HG02798 (cell line): ENCODE measurements at regions not wholly inside any gene's neighbourhood (a gene's known extent, or its start where the extent isn't known, plus 50 kb on each side); places are given as distances from the start of the nearest gene placed in this dataset.
"Not testable (repeated sequence)": the region's sequence is repeated elsewhere in the genome, so short reads cannot be mapped to it uniquely, and the experiment has no call there.

Source experiments
- ATAC-seq: cut with Tn5 transposase; IDR thresholded peaks from one replicate; pipeline ENCODE4 v1.9.1; 2021; ENCODE audit warnings: mild to moderate bottlenecking; ENCODE audit not compliant: unreplicated experiment, poor library complexity

DNA sequence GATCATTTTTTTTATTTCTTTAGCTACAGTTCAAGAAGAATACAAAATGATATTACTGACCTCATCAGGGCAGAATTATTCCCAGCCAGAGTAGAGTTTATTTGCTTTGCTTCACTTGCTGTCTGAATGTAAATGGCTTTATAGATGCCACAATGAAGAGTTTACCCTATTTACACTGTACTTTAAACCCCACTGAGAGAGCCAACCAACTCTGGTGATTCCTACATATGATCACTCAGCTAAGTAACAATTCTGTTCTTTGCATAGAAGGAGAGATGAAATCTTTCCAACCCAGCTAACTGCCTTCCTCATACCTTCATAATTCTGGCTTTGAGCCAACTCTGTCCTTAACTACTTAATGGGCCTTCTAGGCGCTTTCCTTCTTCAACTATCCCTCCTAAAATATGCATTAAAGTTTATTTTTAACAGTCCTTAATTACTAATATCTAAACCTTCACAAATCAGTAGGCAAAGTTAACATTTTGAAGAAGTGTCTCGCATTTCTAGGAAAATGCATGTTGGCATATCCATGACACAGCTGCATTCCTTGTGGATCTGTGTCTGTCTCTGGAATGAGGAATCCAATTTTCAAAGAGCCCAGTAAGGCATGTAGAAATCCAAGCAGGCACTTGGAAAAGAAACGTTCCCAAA, 284.8 kb upstream of the GRAMD2B start:
- ATAC-seq = no peak

DNA sequence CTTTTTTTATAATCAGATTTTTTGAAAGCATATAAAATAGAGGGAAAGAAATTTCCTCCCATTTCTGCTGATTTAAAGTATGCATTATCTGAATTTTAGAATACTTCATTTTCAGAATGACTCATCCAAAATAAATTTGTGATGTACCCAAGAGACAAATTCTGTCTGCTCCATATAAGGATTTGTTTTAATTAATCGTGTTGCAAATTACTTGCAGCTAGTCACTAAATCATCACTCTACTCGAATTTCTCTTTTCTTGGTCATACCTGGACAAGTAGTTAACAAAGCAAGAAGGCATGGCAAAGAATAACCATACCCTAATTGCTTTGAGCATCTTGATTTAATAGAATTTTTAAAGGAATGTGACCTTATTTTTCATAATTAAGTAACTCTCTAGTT, 284.1 kb upstream of the GRAMD2B start:
- ATAC-seq = no peak

DNA sequence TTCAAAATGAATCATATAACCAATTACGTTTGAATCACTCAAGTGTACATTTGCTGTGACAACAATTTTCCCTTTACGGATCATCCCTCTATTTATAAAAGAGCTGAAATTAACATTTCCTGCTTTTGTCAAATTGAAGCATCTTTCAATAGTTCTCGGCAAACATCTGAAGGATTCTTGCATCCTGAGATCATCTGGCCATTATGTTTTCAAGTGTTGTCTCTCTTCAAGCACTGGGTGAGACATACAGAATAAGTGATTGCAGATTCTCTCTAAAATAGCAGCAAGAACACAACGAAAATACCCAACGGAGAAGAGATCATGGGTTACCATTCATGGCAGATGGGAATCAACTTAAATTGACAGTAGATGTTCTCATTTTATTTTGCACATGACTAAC, 283.4 kb upstream of the GRAMD2B start:
- ATAC-seq = no peak

DNA sequence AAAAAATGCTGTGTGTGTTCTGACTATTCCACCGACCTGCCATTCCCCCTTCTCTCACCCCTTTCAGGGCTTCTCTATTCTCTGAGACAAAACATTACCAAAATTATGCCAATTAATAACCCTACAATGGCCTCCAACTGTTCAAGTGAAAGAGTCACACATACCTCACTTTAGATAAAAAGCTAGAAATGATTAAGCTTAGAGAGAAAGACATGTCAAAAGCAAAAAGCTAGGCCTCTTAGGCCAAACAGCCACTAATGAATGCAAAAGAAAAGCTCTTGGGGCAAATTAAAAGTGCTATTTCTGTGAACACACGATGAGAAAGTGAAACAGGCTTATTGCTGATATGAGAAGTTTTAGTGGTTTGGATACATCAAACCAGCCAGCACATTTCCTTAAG, 279.6 kb upstream of the GRAMD2B start:
- ATAC-seq = peak; percentile 43

DNA sequence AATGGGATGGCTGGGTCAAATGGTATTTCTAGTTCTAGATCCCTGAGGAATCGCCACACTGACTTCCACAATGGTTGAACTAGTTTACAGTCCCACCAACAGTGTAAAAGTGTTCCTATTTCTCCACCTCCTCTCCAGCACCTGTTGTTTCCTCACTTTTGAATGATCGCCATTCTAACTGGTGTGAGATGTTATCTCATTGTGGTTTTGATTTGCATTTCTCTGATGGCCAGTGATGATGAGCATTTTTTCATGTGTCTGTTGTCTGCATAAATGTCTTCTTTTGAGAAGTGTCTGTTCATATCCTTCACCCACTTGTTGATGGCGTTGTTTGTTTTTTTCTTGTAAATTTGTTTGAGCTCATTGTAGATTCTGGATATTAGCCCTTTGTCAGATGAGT, 272.9 kb upstream of the GRAMD2B start:
- ATAC-seq = not testable (repeated sequence)

DNA sequence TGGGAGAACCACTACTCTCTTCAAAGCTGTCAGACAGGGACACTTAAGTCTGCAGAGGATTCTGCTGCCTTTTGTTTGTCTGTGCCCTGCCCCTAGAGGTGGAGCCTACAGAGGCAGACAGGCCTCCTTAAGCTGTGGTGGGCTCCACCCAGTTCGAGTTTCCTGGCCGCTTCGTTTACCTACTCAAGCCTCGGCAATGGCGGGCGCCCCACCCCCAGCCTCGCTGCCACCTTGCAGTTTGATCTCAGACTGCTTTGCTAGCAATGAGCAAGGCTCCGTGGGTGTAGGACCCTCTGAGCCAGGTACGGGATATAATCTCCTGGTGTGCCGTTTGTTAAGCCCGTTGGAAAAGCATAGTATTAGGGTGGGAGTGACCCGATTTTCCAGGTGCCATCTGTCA, 267.9 kb upstream of the GRAMD2B start:
- not testable (repeated sequence) for ATAC-seq

DNA sequence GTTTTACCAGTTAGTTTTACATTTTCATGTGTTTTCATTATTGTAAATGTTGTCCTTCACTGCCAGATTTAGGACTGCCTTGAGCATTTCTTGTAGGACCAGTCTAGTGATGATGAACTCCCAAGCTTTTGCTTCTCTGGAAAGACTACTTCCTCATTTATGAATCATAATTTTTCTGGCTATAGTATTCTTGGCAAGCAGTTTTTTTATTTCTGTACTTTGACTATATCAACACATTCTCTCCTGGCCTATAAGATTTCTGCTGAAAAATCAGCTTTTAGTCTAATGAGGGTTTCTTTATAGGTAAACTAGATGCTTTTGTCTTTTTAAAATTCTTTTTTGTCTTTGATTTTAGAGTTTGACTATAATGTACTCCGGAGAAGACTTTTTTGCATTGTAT, 256.8 kb upstream of the GRAMD2B start:
- ATAC-seq = no peak

DNA sequence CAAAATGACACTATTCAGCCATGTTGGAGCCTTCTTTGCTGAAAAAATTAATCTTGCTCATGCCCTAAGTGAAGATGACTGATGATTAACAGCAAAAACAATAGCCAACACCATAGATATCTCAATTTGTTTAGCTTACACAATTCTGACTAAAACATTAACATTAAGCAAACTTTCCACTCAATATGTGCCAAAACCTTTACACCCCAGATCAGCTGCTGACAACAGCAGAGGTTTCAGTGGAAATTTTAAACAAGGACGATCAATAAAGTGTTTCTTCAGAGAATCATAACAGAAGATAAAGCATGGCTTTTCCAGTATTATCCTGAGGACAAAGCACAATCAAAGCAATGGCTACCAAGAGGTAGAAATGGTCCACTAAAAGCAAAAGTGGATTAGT, 254.4 kb upstream of the GRAMD2B start:
- ATAC-seq = no peak

DNA sequence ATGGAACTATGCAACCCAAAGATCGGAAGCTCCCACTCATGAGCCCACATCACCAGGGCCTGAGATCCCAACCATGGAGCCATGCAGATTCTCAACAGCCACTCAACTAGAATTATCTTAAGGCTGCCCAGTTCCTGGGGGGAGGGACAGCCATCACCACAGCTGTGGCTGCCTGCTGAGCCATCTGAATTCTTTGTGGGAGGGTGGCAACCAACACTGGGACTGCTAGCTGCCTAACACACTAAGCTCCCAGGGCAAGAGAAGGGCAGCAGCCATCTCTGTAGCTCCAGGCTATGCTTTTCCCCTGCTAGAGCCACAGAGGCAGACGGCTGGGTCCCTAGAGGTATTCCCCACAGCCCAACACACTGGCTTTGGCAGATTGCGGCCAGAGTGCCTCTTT, 251.3 kb upstream of the GRAMD2B start:
- ATAC-seq = no peak

DNA sequence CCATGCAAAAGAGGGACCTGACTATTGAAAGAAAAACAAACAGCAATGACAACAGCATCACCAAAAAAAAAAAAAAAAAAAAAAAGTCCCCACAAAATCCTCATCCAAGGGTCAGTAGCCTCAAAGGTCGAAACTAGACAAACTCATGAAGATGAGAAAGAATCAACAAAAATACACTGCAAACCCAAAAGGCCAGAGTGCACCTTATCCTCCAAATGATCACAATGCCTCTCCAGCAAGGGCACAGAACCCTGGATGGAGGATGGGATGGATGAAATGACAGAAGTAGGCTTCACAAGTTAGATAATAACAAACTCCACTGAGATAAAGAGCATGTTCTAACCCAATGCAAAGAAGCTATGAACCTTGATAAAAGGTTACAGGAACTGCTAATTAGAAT, 250.4 kb upstream of the GRAMD2B start:
- ATAC-seq = no peak

DNA sequence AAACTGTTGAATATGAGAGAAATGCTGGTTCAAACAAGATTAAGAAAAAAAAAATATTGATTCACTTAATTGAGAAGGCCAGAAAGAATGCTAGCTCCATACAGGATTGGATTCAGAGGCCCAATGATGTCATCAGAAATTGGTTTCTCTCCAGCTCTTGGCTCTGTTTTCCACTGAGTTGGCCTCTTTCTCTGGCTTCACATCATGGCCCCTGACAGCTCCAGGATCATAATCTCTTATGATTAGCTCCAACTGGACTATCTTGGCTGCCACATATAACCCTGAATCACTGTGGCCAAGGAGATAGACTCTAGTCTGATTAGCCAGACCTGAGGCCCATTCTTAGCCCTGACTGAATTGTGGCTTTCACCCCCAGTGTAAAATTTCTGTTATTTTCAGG, 244.7 kb upstream of the GRAMD2B start:
- ATAC-seq = no peak

DNA sequence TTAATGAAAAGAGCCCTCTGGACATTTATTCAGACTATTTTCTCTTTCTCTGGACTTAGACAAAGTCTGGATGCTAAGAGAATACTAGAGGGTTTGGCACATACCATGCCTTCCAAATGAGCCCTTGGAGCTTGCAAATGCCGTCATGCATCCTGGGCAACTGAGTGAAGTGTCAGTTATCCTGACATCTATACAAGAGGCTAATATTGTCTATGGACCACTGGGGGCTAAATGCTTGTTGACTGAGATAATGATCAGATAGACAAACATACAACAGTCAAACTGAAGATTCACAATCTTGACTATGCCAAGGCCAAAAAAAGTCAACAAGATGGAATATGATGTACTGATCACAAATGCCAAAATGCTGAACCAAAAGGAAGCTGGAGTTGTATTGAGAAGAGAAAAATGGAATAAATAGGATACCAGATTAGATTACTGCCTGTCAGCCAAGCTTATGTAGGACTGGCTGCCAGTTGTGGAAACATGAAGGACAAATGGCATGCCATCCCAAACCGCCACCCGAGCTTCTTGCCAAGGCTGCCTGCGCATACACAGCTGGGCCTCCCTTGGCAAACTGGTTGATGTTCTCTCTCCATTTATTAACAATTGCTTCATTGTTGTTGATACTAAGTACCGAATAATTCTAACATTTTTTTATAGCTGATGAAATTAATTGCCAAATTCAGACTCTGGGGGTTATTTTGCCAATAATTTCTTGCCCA, 240.1 kb upstream of the GRAMD2B start:
- no peak for ATAC-seq

DNA sequence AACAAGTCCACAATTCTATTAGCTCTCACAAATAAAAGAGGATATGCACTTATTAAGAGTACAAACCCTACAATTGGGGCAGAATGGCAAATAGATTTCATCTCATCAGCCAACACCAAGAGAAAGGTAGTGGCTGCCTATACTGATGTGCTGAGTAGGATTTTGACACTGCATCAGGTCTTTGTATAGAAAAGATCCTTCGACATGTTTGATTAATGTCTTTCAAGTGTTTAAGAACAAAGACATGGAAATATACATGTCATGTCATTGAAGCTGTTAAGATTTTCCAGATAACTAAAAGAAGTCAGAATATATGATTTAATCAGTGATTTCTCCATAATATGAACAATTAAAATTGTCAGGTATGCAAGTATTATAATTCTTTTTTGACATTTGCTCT, 238.7 kb upstream of the GRAMD2B start:
- ATAC-seq = no peak

DNA sequence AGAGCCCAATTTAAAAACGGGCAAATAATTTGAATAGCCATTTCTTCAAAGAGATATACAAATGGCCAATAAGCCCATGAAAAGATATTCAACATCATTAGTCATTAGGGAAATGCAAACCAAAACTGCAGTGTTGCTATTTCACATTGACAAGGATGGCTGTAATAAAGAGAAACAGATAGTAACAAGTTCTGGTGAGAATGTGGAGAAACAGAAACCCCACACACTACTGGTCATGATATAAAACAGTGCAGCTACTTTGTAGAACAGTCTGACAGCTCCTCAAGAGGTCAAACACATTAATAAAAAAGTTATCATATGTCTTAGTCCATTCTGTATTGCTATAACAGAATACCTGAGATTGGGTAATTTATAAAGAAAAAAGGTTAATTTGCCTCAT, 237.0 kb upstream of the GRAMD2B start:
- ATAC-seq = peak; percentile 55

DNA sequence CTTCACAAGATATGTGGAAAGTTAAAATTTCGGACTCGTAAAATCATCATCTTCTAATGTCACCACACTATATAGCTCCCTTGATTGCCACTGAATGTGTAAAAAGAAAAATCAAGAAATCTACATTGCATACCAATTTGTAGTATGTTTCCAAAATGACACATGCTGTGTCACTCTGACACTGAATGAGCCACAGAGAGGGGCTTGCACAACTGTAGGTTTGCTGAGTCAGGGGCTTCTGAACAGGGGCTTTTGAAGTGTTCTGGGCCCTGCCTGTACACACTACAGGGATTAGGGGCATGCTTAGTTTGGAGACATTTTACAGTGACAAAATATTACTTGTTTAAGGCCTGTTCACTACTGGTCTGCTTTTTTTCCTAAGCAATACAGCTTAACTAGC, 234.4 kb upstream of the GRAMD2B start:
- ATAC-seq = no peak

DNA sequence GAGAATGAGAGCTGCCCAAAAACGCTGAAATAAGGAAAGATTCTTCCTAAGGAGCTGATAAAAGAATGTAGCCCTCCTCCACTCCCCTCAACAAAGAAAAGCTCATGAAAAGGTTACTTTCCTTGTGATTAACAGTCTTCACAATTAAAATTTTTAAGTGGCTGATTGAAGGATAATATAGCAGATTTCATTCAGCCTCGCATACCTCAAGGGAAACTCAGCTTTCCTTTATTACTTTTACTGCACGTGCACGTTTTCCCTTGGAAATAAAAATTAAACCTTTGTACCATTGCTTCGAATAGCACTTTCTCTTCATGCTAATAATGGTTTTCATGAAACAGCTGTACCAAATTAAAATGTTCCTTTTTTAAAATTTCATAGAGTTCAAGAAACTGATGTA, 234.0 kb upstream of the GRAMD2B start:
- no peak for ATAC-seq

DNA sequence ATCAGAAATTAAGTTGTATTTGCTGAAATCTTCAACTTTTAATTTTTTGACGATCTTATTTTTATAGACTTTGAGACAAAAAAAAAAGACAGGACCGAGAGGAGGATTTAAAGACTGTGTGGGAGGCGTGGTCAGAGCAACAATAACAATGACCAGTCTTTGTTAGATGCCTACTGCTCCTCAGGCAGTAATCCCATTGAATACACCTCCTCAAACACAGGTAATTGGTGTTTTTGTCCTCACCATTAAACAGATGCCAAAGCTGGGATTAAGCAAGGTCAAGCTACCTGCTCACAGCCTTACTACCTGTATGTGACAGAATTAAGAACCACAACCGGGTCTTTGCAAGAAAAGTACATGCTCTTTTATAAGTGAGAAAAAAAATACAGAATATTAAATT, 233.3 kb upstream of the GRAMD2B start:
- ATAC-seq = no peak

DNA sequence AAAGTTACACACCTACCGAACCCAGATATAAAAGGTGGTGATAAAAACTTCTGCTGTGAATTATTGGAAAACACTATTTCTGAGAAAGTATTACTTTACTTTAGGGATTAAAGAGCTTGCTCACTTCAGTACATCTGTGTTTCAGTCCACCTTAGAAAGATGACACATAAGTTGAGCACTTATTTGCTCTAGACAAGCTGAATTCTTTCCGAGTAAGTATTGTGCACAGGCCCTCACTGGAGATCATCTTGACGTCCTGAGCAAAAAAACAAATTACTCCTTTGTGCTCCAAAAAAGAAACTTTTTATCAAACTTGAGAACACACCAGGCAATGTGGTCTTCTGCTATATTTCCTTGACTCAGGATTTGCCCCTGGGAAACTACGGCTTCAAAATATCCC, 231.0 kb upstream of the GRAMD2B start:
- ATAC-seq = no peak

DNA sequence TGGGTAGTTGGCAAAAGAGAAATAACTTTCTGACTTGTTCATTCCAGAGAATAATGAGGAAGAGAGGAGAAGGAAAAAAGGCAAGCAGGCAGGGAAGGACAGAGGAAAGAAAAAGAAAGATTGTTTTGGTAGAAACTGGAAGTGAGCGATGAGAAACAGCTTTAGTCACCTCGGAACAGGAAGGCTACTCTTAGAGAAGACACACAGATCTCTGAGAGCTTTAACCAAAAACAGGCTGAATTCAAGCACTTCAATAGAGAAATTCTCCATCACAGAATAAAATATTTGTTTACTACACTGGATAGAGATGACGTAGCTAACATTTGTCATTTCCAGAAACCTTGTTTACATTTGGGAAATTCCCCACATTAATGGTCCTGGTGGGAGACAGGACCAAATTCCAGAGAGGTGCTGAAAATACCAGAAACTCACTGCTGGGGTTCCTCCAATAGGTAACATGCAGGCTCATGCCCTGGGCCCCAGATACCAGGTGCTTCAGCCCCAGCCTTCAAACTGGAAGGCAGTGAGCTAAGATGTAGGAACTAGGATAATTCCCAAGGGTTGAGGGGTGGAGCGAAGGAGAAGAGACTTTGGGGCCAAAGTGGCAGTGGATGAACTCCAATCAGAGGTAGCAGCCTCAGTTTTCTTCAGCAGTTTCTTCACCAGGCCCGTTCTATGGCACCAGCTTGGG, 227.7 kb upstream of the GRAMD2B start:
- no peak for ATAC-seq

DNA sequence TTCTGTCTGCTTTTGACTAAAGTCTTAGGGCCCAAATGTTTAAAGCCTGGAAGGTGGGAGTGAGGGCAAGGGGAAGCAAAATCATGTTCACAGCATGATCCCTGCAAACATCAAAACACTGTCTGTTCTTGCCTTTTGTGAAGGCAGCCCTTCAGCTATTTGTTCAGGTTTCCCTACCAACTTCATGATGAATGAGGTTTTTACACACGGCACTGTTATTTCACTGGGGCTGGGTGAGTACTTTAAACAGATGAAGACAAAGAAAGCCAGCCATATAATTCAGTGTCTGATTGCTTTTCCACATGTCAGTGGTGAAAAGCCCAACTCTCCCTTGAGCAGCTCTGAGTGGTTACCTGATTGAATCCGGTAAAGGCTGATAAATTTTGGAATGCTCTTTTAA, 224.7 kb upstream of the GRAMD2B start:
- no peak for ATAC-seq

DNA sequence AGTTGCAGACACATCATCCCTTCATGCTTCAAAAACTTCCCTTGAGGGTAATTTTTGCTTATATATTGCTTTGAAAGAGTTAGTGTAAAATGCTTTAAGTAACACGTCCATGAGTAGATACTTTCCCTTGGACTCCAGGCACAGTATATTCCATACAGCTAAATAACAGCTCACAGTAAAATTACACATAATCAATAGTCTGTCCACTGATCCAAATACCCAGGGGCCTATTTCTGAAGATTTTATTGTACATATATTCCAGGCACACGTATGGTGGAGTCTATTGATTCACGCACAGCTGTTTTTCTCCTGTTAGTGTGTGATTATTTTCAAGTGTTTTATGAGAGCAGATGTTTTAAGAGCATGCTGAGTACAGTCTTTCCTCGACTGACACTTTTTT, 223.7 kb upstream of the GRAMD2B start:
- ATAC-seq = no peak

DNA sequence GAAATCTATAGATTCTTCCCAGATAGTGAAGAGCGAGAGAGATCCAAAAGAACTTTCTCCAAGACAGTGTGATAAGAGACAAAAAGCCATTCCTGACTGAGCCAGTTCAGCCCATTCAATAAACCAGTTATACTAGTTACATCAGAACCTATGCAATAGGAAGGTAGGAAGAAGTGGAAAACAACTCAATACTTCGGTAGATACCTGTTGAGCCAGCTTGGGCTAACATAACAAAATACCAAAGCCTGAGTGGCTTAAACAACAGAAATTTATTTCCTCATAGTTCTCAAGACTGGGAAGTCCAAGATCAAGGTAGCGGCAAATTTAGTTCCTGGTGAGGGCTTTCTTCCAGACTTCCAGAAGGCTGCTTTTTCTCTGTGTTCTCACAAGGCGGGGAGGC, 214.5 kb upstream of the GRAMD2B start:
- no peak for ATAC-seq
